Uterus (tissue), 2 donors: ENCODE measurements at regions not wholly inside any gene's neighbourhood (a gene's known extent, or its start where the extent isn't known, plus 50 kb on each side); places are given as distances from the start of the nearest gene placed in this dataset.

Experiments used
- POLR2A ChIP-seq, 2 donors: fragments of 450-650 bp; IDR thresholded peaks; one replicate each; pipeline ENCODE4 v1.6.1; 2016; ENCODE audit warnings: antibody characterized with exemption in 2 of 2, mild to moderate bottlenecking in 1 of 2, moderate library complexity in 1 of 2
- TF ChIP-seq, protein P1 (sequence below), 4 experiments: fragments of 200-600 bp in 2 of 4; fragments of 450-650 bp in 2 of 4; sonication (generic) in 2 of 4; IDR thresholded peaks; one replicate each; pipeline ENCODE4 v1.5.1; 2016 to 2019; ENCODE audit warnings: antibody characterized with exemption in 4 of 4, mild to moderate bottlenecking in 2 of 4, moderate library complexity in 1 of 4

DNA sequence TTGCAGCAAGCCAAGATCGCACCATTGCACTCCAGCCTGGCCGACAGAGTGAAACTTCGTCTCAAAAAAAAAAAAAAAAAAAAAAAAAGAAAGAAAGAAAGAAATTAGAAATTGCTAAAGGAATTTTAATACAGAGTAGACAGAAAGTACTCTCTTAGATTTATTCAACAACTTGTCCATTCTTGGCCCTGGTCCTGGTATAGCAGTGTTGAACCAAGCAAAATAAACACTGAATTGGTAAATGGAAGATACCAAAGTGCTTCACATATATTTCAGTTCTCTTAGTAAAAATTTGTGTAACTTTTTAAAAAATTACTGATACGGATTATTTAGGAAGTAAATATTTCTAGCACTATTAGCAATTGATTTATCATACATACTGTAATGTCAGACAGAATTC is 165.9 kb upstream of the TLL1 start:
- TF ChIP-seq, protein P1, sequence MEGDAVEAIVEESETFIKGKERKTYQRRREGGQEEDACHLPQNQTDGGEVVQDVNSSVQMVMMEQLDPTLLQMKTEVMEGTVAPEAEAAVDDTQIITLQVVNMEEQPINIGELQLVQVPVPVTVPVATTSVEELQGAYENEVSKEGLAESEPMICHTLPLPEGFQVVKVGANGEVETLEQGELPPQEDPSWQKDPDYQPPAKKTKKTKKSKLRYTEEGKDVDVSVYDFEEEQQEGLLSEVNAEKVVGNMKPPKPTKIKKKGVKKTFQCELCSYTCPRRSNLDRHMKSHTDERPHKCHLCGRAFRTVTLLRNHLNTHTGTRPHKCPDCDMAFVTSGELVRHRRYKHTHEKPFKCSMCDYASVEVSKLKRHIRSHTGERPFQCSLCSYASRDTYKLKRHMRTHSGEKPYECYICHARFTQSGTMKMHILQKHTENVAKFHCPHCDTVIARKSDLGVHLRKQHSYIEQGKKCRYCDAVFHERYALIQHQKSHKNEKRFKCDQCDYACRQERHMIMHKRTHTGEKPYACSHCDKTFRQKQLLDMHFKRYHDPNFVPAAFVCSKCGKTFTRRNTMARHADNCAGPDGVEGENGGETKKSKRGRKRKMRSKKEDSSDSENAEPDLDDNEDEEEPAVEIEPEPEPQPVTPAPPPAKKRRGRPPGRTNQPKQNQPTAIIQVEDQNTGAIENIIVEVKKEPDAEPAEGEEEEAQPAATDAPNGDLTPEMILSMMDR (IDR thresholded peaks at IDR 0.05), result no peak
- no peak for TF ChIP-seq POLR2A (IDR thresholded peaks at IDR 0.05)
